Body of pancreas (tissue), 4 donors: ENCODE measurements at regions not wholly inside any gene's neighbourhood (a gene's known extent, or its start where the extent isn't known, plus 50 kb on each side); places are given as distances from the start of the nearest gene placed in this dataset.

Experiments used
- CTCF ChIP-seq, 7 experiments: fragments of 450-650 bp in 4 of 7; fragments of 200-600 bp in 3 of 7; sonication (generic) in 3 of 7; IDR thresholded peaks; one replicate each; pipeline ENCODE4 v1.5.1; 2016 to 2019; ENCODE audit warnings: antibody characterized with exemption in 7 of 7
- POLR2A ChIP-seq, 3 donors: fragments of 450-650 bp; IDR thresholded peaks; one replicate each; pipeline ENCODE4 v1.6.1; 2016; ENCODE audit warnings: antibody characterized with exemption in 3 of 3, mild to moderate bottlenecking in 2 of 3

DNA sequence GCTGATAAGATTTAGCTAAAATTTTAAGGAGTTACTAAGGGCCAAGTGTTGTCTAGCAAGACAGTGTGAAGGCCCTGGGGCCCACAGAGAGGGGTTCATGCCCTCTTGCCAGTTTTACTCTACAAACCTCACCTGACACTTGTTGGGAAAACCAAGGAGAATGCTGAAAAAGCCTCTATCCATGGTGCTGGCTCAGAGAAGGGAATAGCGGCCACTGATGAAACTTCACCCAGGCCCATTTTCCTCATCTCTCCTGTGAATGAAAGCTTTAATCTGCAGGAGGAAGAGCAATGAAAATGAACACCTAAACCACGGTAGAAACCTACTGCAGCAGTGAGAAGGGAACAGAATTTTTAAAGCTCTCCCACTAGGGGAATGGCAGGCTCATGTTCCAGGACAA is 317.3 kb upstream of the CNR1 start:
- TF ChIP-seq CTCF (IDR thresholded peaks at IDR 0.05) (no peak), POLR2A (IDR thresholded peaks at IDR 0.05) (no peak)
